ENCODE measurements at regions not wholly inside any gene's neighbourhood (a gene's known extent, or its start where the extent isn't known, plus 50 kb on each side); places are given as distances from the start of the nearest gene placed in this dataset.

DNA sequence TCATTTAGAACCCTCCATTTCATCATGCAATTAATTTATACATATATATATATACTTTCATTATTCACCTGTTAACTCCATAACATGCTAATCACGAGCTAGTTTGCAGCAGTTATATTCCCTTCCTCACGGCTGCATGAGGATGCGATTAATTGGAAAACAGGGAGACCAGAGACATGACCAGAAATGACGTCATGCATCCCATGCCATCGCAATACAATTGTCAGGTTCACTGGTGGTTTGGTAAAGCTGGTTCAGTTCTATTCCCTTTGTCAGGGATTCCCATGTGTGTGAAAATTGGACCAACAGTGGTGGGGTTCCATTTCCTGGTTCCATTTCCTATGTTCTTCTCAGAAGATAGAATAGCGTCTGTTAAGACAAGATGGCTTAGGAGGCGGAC, 440.4 kb upstream of the ERCC4 start:
- no peak for TF ChIP-seq ZFX (IDR thresholded peaks at IDR 0.05)
- TF ChIP-seq, protein P1, sequence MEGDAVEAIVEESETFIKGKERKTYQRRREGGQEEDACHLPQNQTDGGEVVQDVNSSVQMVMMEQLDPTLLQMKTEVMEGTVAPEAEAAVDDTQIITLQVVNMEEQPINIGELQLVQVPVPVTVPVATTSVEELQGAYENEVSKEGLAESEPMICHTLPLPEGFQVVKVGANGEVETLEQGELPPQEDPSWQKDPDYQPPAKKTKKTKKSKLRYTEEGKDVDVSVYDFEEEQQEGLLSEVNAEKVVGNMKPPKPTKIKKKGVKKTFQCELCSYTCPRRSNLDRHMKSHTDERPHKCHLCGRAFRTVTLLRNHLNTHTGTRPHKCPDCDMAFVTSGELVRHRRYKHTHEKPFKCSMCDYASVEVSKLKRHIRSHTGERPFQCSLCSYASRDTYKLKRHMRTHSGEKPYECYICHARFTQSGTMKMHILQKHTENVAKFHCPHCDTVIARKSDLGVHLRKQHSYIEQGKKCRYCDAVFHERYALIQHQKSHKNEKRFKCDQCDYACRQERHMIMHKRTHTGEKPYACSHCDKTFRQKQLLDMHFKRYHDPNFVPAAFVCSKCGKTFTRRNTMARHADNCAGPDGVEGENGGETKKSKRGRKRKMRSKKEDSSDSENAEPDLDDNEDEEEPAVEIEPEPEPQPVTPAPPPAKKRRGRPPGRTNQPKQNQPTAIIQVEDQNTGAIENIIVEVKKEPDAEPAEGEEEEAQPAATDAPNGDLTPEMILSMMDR (IDR thresholded peaks at IDR 0.05 in 2 of 3, conservative IDR thresholded peaks at IDR 0.05 in 1 of 3; ENCODE audit: borderline replicate concordance in 1 of 3, insufficient read depth in 1 of 3, low read depth in 2 of 3, low read length in 2 of 3): no peak
- TF ChIP-seq, protein P2, sequence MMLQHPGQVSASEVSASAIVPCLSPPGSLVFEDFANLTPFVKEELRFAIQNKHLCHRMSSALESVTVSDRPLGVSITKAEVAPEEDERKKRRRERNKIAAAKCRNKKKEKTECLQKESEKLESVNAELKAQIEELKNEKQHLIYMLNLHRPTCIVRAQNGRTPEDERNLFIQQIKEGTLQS (IDR thresholded peaks at IDR 0.05): no peak
- TF ChIP-seq YY1 (IDR thresholded peaks at IDR 0.05; ENCODE audit: extremely low read depth, insufficient replicate concordance, low read depth, low read length): no peak
- TF ChIP-seq EZH2phosphoT487 (IDR thresholded peaks at IDR 0.05; ENCODE audit: borderline replicate concordance): no peak
- no peak for TF ChIP-seq POLR2AphosphoS5 (IDR thresholded peaks at IDR 0.05; ENCODE audit: low read depth, low read length)
- no peak for TF ChIP-seq TCF7L2 (IDR thresholded peaks at IDR 0.05; ENCODE audit: borderline replicate concordance, extremely low read depth, insufficient read depth, insufficient read length)
- TF ChIP-seq POLR2A (IDR thresholded peaks at IDR 0.05; ENCODE audit: borderline replicate concordance, extremely low read depth, insufficient read depth, insufficient read length): no peak
- TF ChIP-seq SIN3A (IDR thresholded peaks at IDR 0.05; ENCODE audit: low read depth): no peak
- TF ChIP-seq EZH2 (IDR thresholded peaks at IDR 0.05): no peak
- TF ChIP-seq RAD21 (IDR thresholded peaks at IDR 0.05; ENCODE audit: low read depth): no peak
- TF ChIP-seq JUND (IDR thresholded peaks at IDR 0.05): no peak
